RWPE1 (cell line): ENCODE measurements at regions not wholly inside any gene's neighbourhood (a gene's known extent, or its start where the extent isn't known, plus 50 kb on each side); places are given as distances from the start of the nearest gene placed in this dataset.
A peak's percentile ranks its signal among the peaks of the same experiment; 100 is the strongest.

ENCODE experiments used
- CTCF ChIA-PET: fragments of 350-600 bp; sonication (Branson Sonifier 250); formaldehyde crosslinking; extraction: SDS; loops from one replicate; lab custom pipeline; 2021; lab: Yijun Ruan, JAX
- POLR2A ChIA-PET: fragments of 400-600 bp; formaldehyde crosslinking; extraction: SDS; loops from one replicate; lab custom pipeline; 2020; ENCODE audit warnings: antibody characterized with exemption; ENCODE audit not compliant: low non-redundant PET; lab: Yijun Ruan, JAX
- DNase-seq: peaks from one replicate; pipeline ENCODE4 v3.0.0; 2012; ENCODE audit warnings: low spot score
- H3K27ac ChIP-seq: fragments of 450-650 bp; 2 replicates; pipeline ENCODE4 v1.5.1; 2017
- CTCF ChIP-seq: fragments of 450-650 bp; conservative IDR thresholded peaks from 2 replicates; pipeline ENCODE4 v1.5.1; 2017; ENCODE audit warnings: low read depth, mild to moderate bottlenecking

DNA sequence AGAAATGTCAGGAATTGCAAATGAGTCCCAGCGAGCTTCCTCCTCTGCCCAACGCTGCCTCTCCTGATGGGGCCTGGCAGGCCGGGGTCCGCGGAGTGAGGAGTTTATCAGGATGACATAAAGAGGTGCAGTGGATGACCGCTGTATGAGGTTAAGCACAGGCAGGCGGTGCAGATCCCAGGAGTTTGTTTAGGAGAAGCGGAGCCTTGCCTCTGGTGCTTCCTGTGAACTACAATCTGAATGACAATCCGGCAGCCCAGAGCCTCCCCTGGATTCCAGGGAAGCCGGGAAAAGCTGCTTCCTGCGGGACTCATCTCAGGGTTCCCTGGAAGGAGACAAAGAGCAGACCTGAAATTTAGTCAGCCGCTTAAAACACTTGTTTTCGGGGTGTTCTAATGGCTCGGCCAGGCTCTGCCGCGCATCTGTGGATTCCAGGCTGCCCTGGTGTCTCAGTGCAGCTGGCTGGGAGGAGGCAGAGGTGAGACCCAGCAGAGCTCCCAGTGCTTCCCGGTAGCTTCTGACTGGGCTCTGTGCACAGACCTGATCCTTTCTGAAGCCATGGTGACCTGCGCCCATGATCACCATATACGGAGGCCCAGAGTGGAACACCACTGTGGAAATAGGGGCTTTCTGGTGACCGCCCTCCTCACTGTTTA lies 69.8 kb upstream of the IRX4 start:
- no peak for TF ChIP-seq CTCF
- H3K27ac ChIP-seq, result peak overlapping the region; percentile 44
- ChIA-PET CTCF (interaction anchor here (0.5 to 1.0 kb wide), 2 partner anchors 66 to 85 kb away, joined by 3 to 5 read pairs; no protein-coding TSS in a partner anchor), POLR2A (no interaction called here)
- no peak for DNase-seq

- no peak for TF ChIP-seq CTCF
- peak overlapping the region; percentile 44 for H3K27ac ChIP-seq
- DNase-seq, result no peak
- CTCF ChIA-PET, result no interaction called here
- POLR2A ChIA-PET, result no interaction called here
Observed at GRCh38 chr5:1952021-1952420, 69.3 kb upstream of the IRX4 start.

DNA sequence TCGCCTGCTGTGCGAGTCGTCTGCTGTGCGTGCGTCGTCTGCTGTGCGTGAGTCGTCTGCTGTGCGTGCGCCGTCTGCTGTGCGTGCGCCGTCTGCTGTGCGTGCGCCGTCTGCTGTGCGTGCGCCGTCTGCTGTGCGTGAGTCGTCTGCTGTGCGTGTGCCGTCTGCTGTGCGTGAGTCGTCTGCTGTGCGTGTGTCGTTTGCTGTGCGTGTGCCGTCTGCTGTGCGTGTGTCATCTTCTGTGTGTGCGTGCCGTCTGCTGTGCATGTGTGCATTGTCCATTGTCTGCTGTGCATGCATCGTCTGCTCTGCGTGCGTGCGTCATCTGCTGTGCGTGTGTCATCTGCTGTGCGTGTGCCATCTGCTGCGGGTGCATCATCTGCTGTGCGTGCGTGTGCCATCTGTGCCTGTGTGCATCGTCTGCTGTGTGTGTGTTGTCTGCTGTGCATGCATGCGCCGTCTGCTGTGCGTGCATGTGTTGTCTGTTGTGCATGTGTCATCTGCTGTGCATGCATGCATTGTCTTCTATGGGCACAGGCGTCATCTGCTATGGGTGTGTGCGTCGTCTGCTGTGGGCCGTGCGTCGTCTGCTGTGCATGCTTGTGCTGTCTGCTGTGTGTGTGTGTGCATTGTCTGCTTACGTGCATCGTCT lies 68.6 kb upstream of the IRX4 start:
- TF ChIP-seq CTCF, result no peak
- CTCF ChIA-PET, result no interaction called here
- POLR2A ChIA-PET, result no interaction called here
- H3K27ac ChIP-seq, result peak overlapping the region; percentile 44
- DNase-seq, result no peak

DNA sequence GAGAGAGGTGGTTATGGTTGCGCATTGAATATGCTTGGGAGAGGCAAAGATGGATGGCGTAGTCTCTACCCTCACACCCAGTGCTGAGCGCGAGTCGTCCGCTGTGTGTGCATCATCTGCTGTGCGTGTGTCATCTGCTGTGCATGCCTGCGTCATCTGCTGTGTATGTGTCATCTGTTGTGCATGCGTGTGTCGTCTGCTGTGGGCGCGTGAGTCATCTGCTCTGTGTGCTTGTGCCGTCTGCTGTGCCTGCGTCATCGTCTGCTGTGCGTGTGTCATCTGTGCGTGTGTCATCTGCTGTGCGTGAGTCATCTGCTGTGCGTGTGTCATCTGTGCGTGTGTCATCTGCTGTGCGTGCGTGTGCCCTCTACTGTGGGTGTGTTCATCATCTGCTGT lies 68.0 kb upstream of the IRX4 start:
- peak overlapping the region; percentile 99 for H3K27ac ChIP-seq
- POLR2A ChIA-PET, result no interaction called here
- CTCF ChIA-PET, result no interaction called here
- no peak for TF ChIP-seq CTCF
- peak; percentile 44 for DNase-seq

DNA sequence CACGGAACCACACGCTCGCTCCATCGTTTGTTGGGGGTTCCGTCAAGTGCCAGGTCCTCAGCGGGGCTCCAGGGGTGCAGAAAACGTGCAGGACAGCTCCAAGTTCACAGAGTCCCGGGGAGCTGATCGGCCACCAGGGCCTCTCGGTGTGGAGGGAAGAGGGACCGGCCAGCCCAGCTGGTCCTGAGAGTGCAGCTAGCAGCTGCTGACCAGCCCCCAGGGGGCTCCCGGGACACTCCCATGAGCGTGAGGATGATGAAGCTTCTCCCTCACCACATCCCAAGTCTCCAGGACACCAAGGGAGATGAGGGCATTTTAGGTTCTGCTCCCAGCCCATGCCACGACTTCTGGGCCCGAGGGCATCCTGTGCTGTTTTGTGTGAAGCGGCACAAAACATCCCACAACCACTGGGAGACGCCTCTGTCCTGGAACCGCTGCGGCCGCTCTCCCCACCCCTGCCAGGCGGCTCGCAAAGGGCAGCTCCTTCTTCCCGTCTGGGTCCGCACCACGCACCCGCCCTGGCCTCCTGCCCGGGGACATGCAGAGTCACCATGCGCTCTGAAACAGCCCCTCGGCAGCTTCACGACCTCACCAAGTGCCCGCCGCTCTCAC lies 67.5 kb upstream of the IRX4 start:
- CTCF ChIA-PET, result no interaction called here

More for the DNA sequence above, 67.5 kb upstream of the IRX4 start:
- POLR2A ChIA-PET, result no interaction called here
- no peak for DNase-seq
- TF ChIP-seq CTCF, result no peak
- H3K27ac ChIP-seq, result peak overlapping the region; percentile 99
